Neutrophil (primary cell): ENCODE measurements at regions not wholly inside any gene's neighbourhood (a gene's known extent, or its start where the extent isn't known, plus 50 kb on each side); places are given as distances from the start of the nearest gene placed in this dataset.

ENCODE experiments used
- H3K27ac ChIP-seq: fragments of 200-600 bp; sonication (generic); 2 replicates; pipeline ENCODE4 v1.5.1; 2016; ENCODE audit warnings: mild to moderate bottlenecking, moderate library complexity
- H3K27me3 ChIP-seq: fragments of 200-600 bp; sonication (generic); 2 replicates; pipeline ENCODE4 v1.6.0; 2016; ENCODE audit warnings: mild to moderate bottlenecking
- H3K36me3 ChIP-seq: fragments of 200-600 bp; sonication (generic); 2 replicates; pipeline ENCODE4 v1.5.1; 2017
- H3K4me1 ChIP-seq, 2 experiments: fragments of 200-600 bp in 1 of 2; sonication (generic) in 1 of 2; 1 replicate in 1 of 2; 2 replicates in 1 of 2; pipeline versions ENCODE4 v1.5.1 to v1.6.1; 2013 to 2016; ENCODE audit warnings: low read depth in 1 of 2, low read length in 1 of 2, mild to moderate bottlenecking in 1 of 2, moderate library complexity in 1 of 2; ENCODE audit not compliant: control insufficient read depth in 1 of 2, insufficient read depth in 1 of 2
- H3K4me3 ChIP-seq, 2 experiments: fragments of 200-600 bp in 1 of 2; sonication (generic) in 1 of 2; 1 replicate in 1 of 2; 2 replicates in 1 of 2; pipeline ENCODE4 v1.5.1; 2013 to 2016; ENCODE audit warnings: low read depth in 1 of 2, low read length in 1 of 2, mild to moderate bottlenecking in 1 of 2, moderate library complexity in 1 of 2
- H3K9me3 ChIP-seq: fragments of 200-600 bp; sonication (generic); 2 replicates; pipeline ENCODE4 v1.5.1; 2016
- TF ChIP-seq, protein P1 (sequence below): fragments of 200-600 bp; sonication (generic); IDR thresholded peaks from 2 replicates; pipeline ENCODE4 v1.5.1; 2016; ENCODE audit warnings: antibody characterized with exemption

DNA sequence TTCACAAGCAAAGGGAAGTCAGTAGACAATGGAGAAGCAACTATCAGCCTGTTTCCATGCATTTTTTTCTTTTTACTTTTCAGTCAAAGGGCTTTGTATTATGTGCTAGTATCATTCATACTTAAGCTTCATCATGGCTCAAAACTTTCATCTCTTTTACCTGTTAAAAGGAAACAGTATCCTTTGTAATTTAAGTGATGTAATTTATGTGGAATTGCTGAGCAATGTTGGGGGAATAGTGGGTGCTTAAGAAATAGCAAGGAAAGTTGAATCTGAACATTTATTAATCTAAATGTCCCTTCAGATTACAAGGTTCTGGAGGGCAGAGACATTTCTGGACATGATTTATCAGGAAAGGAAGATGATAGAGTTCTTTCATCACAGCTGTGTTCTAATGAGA lies 915.3 kb downstream of the VRK1 start:
- no peak overlapping the region for H3K27ac ChIP-seq
- peaks cover 8 to 14% of the 10 kb centered on the region in 2 experiments for H3K4me1 ChIP-seq
- no peaks in the 10 kb centered on the region for H3K27me3 ChIP-seq
- H3K36me3 ChIP-seq = no peaks in the 10 kb centered on the region
- H3K9me3 ChIP-seq = no peaks in the 10 kb centered on the region
- no peak overlapping the region for H3K4me3 ChIP-seq
- TF ChIP-seq, protein P1, sequence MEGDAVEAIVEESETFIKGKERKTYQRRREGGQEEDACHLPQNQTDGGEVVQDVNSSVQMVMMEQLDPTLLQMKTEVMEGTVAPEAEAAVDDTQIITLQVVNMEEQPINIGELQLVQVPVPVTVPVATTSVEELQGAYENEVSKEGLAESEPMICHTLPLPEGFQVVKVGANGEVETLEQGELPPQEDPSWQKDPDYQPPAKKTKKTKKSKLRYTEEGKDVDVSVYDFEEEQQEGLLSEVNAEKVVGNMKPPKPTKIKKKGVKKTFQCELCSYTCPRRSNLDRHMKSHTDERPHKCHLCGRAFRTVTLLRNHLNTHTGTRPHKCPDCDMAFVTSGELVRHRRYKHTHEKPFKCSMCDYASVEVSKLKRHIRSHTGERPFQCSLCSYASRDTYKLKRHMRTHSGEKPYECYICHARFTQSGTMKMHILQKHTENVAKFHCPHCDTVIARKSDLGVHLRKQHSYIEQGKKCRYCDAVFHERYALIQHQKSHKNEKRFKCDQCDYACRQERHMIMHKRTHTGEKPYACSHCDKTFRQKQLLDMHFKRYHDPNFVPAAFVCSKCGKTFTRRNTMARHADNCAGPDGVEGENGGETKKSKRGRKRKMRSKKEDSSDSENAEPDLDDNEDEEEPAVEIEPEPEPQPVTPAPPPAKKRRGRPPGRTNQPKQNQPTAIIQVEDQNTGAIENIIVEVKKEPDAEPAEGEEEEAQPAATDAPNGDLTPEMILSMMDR = no peak

DNA sequence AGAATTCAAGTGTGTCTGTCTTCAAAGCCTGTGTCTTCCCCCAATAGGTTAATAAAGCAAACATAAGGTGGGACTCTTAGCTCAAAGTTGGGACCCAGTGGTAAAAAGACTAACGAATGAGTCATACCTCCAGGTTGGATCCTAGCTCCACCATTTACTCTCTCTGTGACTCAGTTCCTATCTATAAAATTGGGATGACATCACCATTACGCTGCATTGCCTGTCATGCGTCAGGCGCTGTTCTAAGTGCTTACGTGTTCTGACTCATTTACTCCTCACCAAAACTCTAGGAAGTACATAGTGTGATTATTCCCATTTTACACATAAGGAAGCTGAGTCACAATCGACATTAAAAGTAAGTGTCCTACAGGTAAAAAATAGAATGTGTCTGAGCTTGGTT lies 915.8 kb downstream of the VRK1 start:
- Histone ChIP-seq H3K27me3 (no peaks in the 10 kb centered on the region), H3K4me3 (no peak overlapping the region), H3K9me3 (no peaks in the 10 kb centered on the region), H3K4me1 (peaks cover 2 to 8% of the 10 kb centered on the region in 2 experiments), H3K27ac (no peak overlapping the region), H3K36me3 (no peaks in the 10 kb centered on the region)
- TF ChIP-seq, protein P1 = no peak

DNA sequence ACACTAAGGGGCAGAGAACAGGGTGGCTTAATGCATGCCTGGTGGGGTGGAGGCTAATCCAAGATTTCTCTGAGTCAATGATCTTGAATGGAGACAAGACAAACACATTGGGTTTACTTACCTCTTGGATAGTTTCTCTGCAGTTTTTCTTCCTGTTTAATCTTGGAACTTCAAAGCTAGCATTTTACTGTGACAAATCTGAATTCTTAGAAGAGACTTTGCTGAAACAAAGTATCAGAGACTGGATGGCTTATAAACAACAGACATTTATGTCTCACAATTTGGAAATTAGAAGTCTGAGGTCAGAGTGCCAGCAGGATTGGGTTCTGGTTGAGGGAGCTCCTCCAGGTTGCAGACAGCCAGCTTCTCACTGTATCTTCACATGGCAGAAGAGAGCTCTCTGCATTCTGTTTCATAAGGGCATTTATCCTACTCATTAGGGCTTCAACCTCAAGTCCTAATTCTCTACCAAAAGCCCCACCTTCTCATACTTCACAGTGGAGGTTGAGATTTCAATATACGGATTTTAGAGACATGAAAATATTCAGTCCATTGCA lies 921.8 kb downstream of the VRK1 start:
- TF ChIP-seq, protein P1 = no peak

DNA sequence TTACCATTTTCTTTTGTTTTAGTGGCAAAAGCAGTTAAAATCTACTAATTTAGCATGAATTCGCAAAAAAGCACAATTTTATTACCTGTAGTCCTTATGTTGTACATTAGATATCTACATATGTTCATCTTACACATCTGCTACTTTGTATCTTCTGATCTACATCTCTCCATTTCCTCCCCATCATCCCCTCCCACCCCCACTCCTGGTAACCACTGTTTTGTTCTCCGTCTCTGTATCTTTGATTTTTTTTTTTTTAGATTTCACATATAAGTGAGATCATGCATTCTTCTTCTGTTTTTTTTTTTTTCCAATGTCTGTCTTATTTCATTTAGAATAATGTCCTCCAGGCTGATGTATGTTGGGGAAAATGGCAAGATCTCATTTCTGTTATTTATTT lies 922.7 kb downstream of the VRK1 start:
- H3K36me3 ChIP-seq = no peaks in the 10 kb centered on the region
- H3K9me3 ChIP-seq = no peaks in the 10 kb centered on the region
- H3K27ac ChIP-seq = no peak overlapping the region
- H3K4me1 ChIP-seq = peaks cover 8 to 13% of the 10 kb centered on the region in 2 experiments
- H3K27me3 ChIP-seq = peaks cover 7% of the 10 kb centered on the region
- TF ChIP-seq, protein P1 = no peak
- no peak overlapping the region for H3K4me3 ChIP-seq

More for the DNA sequence above, 921.8 kb downstream of the VRK1 start:
- H3K9me3 ChIP-seq = no peaks in the 10 kb centered on the region
- H3K4me3 ChIP-seq = no peak overlapping the region
- peaks cover 7% of the 10 kb centered on the region for H3K27me3 ChIP-seq
- no peaks in the 10 kb centered on the region for H3K36me3 ChIP-seq
- H3K27ac ChIP-seq = no peak overlapping the region
- H3K4me1 ChIP-seq = peaks cover 3 to 4% of the 10 kb centered on the region in 2 experiments

DNA sequence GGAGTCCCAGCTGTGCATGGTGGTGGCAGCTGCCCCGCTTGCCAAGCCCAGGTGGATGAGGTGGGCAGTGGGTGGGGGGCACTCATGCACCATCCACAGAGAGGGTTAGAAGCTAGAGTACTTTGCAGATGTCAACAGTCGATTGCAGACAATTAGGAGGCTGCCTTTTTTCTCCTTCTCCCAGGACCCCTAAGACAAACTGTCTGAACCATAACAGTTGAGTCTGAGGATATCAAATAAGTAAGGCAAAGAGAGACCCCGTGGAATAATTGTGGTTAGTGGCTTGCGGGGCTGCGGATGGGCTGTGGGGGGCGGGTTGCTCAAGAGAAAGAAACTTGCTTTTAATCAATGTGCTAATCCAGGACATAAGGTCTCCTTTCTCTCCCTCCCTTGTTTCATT lies 926.2 kb downstream of the VRK1 start:
- H3K36me3 ChIP-seq = no peaks in the 10 kb centered on the region
- peaks cover 7% of the 10 kb centered on the region for H3K27me3 ChIP-seq
- no peaks in the 10 kb centered on the region for H3K9me3 ChIP-seq
- H3K27ac ChIP-seq = no peak overlapping the region
- TF ChIP-seq, protein P1 = no peak
- H3K4me1 ChIP-seq = peaks cover 15 to 26% of the 10 kb centered on the region in 2 experiments
- no peak overlapping the region for H3K4me3 ChIP-seq

DNA sequence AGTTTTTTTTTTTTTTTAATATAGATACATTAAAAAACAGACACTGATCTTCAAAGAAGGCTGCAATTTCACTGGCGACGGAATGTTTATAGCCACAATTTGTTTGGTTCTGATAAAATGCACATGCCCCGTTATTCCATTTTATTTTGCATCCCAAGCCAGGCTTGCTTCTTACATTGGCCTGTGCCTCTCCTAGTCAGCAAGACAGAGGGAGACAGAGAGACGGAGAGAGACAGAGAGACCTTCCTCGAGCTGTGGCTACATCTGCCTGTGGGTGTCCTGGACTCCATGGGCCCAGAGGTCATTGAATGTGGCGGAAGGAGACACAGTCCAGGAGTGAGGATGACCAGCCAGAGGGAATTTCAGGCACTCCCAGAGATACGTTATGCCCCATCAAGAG lies 926.6 kb downstream of the VRK1 start:
- Histone ChIP-seq H3K4me3 (no peak overlapping the region), H3K36me3 (no peaks in the 10 kb centered on the region), H3K27ac (peak overlapping the region; percentile 69), H3K27me3 (peaks cover 7% of the 10 kb centered on the region), H3K4me1 (peaks cover 15 to 26% of the 10 kb centered on the region in 2 experiments), H3K9me3 (no peaks in the 10 kb centered on the region)
- TF ChIP-seq, protein P1 = no peak
